HepG2 (cell line): ENCODE measurements at regions not wholly inside any gene's neighbourhood (a gene's known extent, or its start where the extent isn't known, plus 50 kb on each side); places are given as distances from the start of the nearest gene placed in this dataset.
A peak's percentile ranks its signal among the peaks of the same experiment; 100 is the strongest.

Experiments used
- ATM ChIP-seq: fragments of 450-650 bp; IDR thresholded peaks from 2 replicates; pipeline ENCODE4 v1.7.1; 2017; ENCODE audit warnings: mild to moderate bottlenecking, borderline replicate concordance
- CEBPG ChIP-seq: IDR thresholded peaks from 2 replicates; pipeline ENCODE4 v1.6.1; 2016
- ELF1 ChIP-seq: sonication (generic); formaldehyde crosslinking; IDR thresholded peaks from 2 replicates; pipeline ENCODE4 v1.4.0; 2020; ENCODE audit warnings: missing genetic modification reagents
- GLI4 ChIP-seq: sonication (generic); formaldehyde crosslinking; IDR thresholded peaks from 2 replicates; pipeline ENCODE4 v1.5.1; 2020; ENCODE audit warnings: missing genetic modification reagents, mild to moderate bottlenecking, moderate library complexity, borderline replicate concordance
- GPN1 ChIP-seq: sonication (generic); formaldehyde crosslinking; IDR thresholded peaks from 2 replicates; pipeline ENCODE4 v1.5.1; 2020; ENCODE audit warnings: missing genetic modification reagents, borderline replicate concordance
- HNRNPK ChIP-seq: fragments of 200-400 bp; formaldehyde crosslinking; IDR thresholded peaks from 2 replicates; pipeline ENCODE4 v1.6.1; 2018; ENCODE audit warnings: low read length, low read depth, moderate library complexity, mild to moderate bottlenecking; ENCODE audit not compliant: poor library complexity, severe bottlenecking
- PITX1 ChIP-seq: sonication (generic); formaldehyde crosslinking; IDR thresholded peaks from 2 replicates; pipeline ENCODE4 v1.5.1; 2020; ENCODE audit warnings: mild to moderate bottlenecking, missing genetic modification reagents
- SMYD3 ChIP-seq: sonication (generic); formaldehyde crosslinking; IDR thresholded peaks from 2 replicates; pipeline ENCODE4 v1.8.1; 2023; ENCODE audit warnings: mild to moderate bottlenecking, missing genetic modification reagents
- YEATS4 ChIP-seq: sonication (generic); formaldehyde crosslinking; IDR thresholded peaks from 2 replicates; pipeline ENCODE4 v1.4.0; 2020; ENCODE audit warnings: missing genetic modification reagents, borderline replicate concordance
- ZFP82 ChIP-seq: sonication (generic); formaldehyde crosslinking; IDR thresholded peaks from 2 replicates; pipeline ENCODE4 v1.5.1; 2020; ENCODE audit warnings: mild to moderate bottlenecking, missing genetic modification reagents, borderline replicate concordance
- ZNF891 ChIP-seq: sonication (generic); formaldehyde crosslinking; IDR thresholded peaks from 2 replicates; pipeline ENCODE4 v1.5.0; 2020; ENCODE audit warnings: mild to moderate bottlenecking, missing genetic modification reagents
- TF ChIP-seq, protein P1 (sequence below): IDR thresholded peaks from 2 replicates; pipeline ENCODE4 v1.6.1; 2012; ENCODE audit warnings: inconsistent platforms
- TF ChIP-seq, protein P2 (sequence below): sonication (generic); formaldehyde crosslinking; IDR thresholded peaks from 2 replicates; pipeline ENCODE4 v1.8.1; 2023; ENCODE audit warnings: missing genetic modification reagents, inconsistent platforms, borderline replicate concordance
- TF ChIP-seq, protein P3 (sequence below): sonication (generic); formaldehyde crosslinking; IDR thresholded peaks from 2 replicates; pipeline ENCODE4 v1.4.0; 2020; ENCODE audit warnings: mild to moderate bottlenecking, missing genetic modification reagents
- TF ChIP-seq, protein P4 (sequence below): IDR thresholded peaks from 2 replicates; pipeline ENCODE4 v1.6.1; 2016; ENCODE audit warnings: missing compliant biosample characterization, missing genetic modification reagents, borderline replicate concordance
- TF ChIP-seq, protein P5 (sequence below): sonication (generic); formaldehyde crosslinking; IDR thresholded peaks from 2 replicates; pipeline ENCODE4 v1.5.1; 2020; ENCODE audit warnings: mild to moderate bottlenecking, missing genetic modification reagents, borderline replicate concordance
- TF ChIP-seq, protein P6 (sequence below): sonication (generic); formaldehyde crosslinking; IDR thresholded peaks from 2 replicates; pipeline ENCODE4 v1.8.0; 2022; ENCODE audit warnings: mild to moderate bottlenecking, missing genetic modification reagents, moderate library complexity

DNA sequence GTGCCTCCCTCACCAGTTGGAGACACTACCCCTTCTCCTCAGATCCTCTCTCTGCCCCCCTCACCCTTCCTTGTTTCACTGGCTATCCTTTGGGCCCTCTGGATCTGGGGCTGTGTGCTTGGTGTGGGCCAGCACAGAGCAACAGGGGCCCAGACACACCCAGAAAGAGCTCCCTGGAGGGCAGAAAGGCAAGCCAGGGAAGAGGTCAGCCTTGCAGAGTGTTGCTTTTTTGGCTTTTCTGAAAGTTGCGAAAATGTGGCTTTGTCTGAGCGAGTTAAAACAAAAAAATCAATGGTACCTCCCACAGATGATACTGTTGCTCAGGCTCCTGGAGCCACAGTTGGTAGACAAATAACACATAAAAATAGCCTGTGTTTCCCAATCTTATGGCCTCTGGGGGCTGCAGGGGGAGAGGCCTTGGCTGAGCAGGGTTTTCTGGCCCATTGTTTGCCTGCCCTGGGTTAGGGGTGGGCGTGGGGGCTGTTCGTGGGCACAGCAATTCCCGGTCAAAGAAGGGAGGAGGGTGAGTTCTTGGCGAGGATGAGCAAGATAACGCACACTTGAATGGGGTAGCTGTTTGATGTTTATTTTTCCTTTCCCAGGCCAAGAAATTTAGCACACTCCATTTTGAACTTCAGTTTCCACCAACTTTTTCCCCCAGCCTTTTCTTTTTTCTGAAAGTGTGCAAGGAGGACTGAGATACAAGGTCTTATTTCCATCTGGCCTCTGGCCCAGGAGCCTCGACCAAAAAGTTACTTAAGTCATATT, 167.0 kb upstream of the HAAO start (continued):
- TF ChIP-seq ATM = no peak
- TF ChIP-seq, protein P1, sequence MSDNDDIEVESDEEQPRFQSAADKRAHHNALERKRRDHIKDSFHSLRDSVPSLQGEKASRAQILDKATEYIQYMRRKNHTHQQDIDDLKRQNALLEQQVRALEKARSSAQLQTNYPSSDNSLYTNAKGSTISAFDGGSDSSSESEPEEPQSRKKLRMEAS = peak; percentile 40; the same call in 1 of the 2 replicates
- TF ChIP-seq CEBPG (CRISPR knock-in tag) = peak; percentile 85
- no peak for TF ChIP-seq GPN1 (CRISPR knock-in tag)
- TF ChIP-seq ZNF891 = no peak
- TF ChIP-seq ZFP82 (CRISPR knock-in tag) = no peak
- TF ChIP-seq, protein P2, sequence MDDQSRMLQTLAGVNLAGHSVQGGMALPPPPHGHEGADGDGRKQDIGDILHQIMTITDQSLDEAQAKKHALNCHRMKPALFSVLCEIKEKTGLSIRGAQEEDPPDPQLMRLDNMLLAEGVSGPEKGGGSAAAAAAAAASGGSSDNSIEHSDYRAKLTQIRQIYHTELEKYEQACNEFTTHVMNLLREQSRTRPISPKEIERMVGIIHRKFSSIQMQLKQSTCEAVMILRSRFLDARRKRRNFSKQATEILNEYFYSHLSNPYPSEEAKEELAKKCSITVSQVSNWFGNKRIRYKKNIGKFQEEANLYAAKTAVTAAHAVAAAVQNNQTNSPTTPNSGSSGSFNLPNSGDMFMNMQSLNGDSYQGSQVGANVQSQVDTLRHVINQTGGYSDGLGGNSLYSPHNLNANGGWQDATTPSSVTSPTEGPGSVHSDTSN = no peak
- TF ChIP-seq HNRNPK = no peak
- TF ChIP-seq, protein P3, sequence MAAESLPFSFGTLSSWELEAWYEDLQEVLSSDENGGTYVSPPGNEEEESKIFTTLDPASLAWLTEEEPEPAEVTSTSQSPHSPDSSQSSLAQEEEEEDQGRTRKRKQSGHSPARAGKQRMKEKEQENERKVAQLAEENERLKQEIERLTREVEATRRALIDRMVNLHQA (CRISPR knock-in tag) = no peak
- peak; percentile 74; the same call in 1 of the 2 replicates for TF ChIP-seq PITX1 (CRISPR knock-in tag)
- TF ChIP-seq, protein P4, sequence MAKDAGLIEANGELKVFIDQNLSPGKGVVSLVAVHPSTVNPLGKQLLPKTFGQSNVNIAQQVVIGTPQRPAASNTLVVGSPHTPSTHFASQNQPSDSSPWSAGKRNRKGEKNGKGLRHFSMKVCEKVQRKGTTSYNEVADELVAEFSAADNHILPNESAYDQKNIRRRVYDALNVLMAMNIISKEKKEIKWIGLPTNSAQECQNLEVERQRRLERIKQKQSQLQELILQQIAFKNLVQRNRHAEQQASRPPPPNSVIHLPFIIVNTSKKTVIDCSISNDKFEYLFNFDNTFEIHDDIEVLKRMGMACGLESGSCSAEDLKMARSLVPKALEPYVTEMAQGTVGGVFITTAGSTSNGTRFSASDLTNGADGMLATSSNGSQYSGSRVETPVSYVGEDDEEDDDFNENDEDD = no peak
- TF ChIP-seq ELF1 = no peak
- TF ChIP-seq SMYD3 (CRISPR knock-in tag) = no peak
- no peak for TF ChIP-seq GLI4 (CRISPR knock-in tag)
- TF ChIP-seq YEATS4 (CRISPR knock-in tag) = no peak
- TF ChIP-seq, protein P5, sequence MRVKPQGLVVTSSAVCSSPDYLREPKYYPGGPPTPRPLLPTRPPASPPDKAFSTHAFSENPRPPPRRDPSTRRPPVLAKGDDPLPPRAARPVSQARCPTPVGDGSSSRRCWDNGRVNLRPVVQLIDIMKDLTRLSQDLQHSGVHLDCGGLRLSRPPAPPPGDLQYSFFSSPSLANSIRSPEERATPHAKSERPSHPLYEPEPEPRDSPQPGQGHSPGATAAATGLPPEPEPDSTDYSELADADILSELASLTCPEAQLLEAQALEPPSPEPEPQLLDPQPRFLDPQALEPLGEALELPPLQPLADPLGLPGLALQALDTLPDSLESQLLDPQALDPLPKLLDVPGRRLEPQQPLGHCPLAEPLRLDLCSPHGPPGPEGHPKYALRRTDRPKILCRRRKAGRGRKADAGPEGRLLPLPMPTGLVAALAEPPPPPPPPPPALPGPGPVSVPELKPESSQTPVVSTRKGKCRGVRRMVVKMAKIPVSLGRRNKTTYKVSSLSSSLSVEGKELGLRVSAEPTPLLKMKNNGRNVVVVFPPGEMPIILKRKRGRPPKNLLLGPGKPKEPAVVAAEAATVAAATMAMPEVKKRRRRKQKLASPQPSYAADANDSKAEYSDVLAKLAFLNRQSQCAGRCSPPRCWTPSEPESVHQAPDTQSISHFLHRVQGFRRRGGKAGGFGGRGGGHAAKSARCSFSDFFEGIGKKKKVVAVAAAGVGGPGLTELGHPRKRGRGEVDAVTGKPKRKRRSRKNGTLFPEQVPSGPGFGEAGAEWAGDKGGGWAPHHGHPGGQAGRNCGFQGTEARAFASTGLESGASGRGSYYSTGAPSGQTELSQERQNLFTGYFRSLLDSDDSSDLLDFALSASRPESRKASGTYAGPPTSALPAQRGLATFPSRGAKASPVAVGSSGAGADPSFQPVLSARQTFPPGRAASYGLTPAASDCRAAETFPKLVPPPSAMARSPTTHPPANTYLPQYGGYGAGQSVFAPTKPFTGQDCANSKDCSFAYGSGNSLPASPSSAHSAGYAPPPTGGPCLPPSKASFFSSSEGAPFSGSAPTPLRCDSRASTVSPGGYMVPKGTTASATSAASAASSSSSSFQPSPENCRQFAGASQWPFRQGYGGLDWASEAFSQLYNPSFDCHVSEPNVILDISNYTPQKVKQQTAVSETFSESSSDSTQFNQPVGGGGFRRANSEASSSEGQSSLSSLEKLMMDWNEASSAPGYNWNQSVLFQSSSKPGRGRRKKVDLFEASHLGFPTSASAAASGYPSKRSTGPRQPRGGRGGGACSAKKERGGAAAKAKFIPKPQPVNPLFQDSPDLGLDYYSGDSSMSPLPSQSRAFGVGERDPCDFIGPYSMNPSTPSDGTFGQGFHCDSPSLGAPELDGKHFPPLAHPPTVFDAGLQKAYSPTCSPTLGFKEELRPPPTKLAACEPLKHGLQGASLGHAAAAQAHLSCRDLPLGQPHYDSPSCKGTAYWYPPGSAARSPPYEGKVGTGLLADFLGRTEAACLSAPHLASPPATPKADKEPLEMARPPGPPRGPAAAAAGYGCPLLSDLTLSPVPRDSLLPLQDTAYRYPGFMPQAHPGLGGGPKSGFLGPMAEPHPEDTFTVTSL (CRISPR knock-in tag) = no peak
- TF ChIP-seq, protein P6, sequence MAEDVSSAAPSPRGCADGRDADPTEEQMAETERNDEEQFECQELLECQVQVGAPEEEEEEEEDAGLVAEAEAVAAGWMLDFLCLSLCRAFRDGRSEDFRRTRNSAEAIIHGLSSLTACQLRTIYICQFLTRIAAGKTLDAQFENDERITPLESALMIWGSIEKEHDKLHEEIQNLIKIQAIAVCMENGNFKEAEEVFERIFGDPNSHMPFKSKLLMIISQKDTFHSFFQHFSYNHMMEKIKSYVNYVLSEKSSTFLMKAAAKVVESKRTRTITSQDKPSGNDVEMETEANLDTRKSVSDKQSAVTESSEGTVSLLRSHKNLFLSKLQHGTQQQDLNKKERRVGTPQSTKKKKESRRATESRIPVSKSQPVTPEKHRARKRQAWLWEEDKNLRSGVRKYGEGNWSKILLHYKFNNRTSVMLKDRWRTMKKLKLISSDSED (CRISPR knock-in tag) = no peak
